CD14-positive monocyte (primary cell): ENCODE measurements at regions not wholly inside any gene's neighbourhood (a gene's known extent, or its start where the extent isn't known, plus 50 kb on each side); places are given as distances from the start of the nearest gene placed in this dataset.

Experiments used
- DNase-seq, 3 donors: peaks; one replicate each; pipeline ENCODE4 v3.0.0-alpha.2; 2011 to 2022
- H2AFZ ChIP-seq: 2 replicates; pipeline ENCODE4 v1.6.0; 2012; ENCODE audit warnings: mild to moderate bottlenecking, low read depth, low read length, inconsistent platforms; ENCODE audit not compliant: insufficient read depth, poor library complexity, severe bottlenecking
- H3K27ac ChIP-seq, 2 donors: 1 replicate in 1 of 2; 2 replicates in 1 of 2; pipeline ENCODE4 v1.5.1; 2012 to 2013; ENCODE audit warnings: low read length in 2 of 2, control low read depth in 1 of 2, inconsistent platforms in 1 of 2, low read depth in 1 of 2, mild to moderate bottlenecking in 1 of 2
- H3K27me3 ChIP-seq, 2 donors: one replicate each; pipeline versions ENCODE4 v1.6.0 to v1.6.1; 2011 to 2013; ENCODE audit warnings: low read length in 2 of 2; ENCODE audit not compliant: control insufficient read depth in 2 of 2, insufficient read depth in 2 of 2
- H3K36me3 ChIP-seq, 2 donors: replicated peaks in 1 of 2; 1 replicate in 1 of 2; 2 replicates in 1 of 2; pipeline versions ENCODE4 v1.5.1 to v1.6.1; 2012 to 2013; ENCODE audit warnings: low read length in 2 of 2, control low read depth in 1 of 2, inconsistent platforms in 1 of 2, mild to moderate bottlenecking in 1 of 2; ENCODE audit not compliant: insufficient read depth in 2 of 2, control insufficient read depth in 1 of 2
- H3K4me1 ChIP-seq, 2 donors: 1 replicate in 1 of 2; 2 replicates in 1 of 2; pipeline versions ENCODE4 v1.5.1 to v1.6.1; 2012 to 2013; ENCODE audit warnings: low read length in 2 of 2, control low read depth in 1 of 2, inconsistent platforms in 1 of 2, mild to moderate bottlenecking in 1 of 2, moderate library complexity in 1 of 2; ENCODE audit not compliant: insufficient read depth in 2 of 2, control insufficient read depth in 1 of 2
- H3K4me2 ChIP-seq: replicated peaks from 2 replicates; pipeline ENCODE3; 2012; ENCODE audit warnings: low read length, moderate library complexity, mild to moderate bottlenecking; ENCODE audit not compliant: poor library complexity, severe bottlenecking; ENCODE audit errors: extremely low read depth
- H3K4me3 ChIP-seq, 3 experiments: fragments of 200-600 bp in 1 of 3; sonication (generic) in 1 of 3; replicated peaks in 1 of 3; 1 replicate in 2 of 3; 2 replicates in 1 of 3; pipeline ENCODE4 v1.5.1; 2011 to 2013; ENCODE audit warnings: low read length in 3 of 3, mild to moderate bottlenecking in 3 of 3, control low read depth in 2 of 3, low read depth in 2 of 3, inconsistent platforms in 1 of 3, moderate library complexity in 1 of 3
- H3K79me2 ChIP-seq: 2 replicates; pipeline ENCODE4 v1.6.0; 2012; ENCODE audit warnings: mild to moderate bottlenecking, control low read depth, inconsistent platforms, low read length, moderate library complexity; ENCODE audit not compliant: insufficient read depth
- H3K9ac ChIP-seq: 2 replicates; pipeline ENCODE4 v1.6.0; 2017; ENCODE audit warnings: low read length, mild to moderate bottlenecking; ENCODE audit not compliant: insufficient read depth, poor library complexity, severe bottlenecking
- H3K9me3 ChIP-seq, 2 donors: replicated peaks in 1 of 2; 1 replicate in 1 of 2; 2 replicates in 1 of 2; pipeline versions ENCODE4 v1.5.1 to v1.6.1; 2012 to 2013; ENCODE audit warnings: low read length in 2 of 2, control low read depth in 1 of 2; ENCODE audit not compliant: control insufficient read depth in 1 of 2, insufficient read depth in 1 of 2
- H4K20me1 ChIP-seq: 2 replicates; pipeline ENCODE4 v1.6.0; 2012; ENCODE audit warnings: mild to moderate bottlenecking, low read length, control low read depth, moderate library complexity; ENCODE audit not compliant: insufficient read depth
- H3K27ac Mint-ChIP-seq, 7 donors: one replicate each; pipeline ENCODE4 v1.8.0; 2020; ENCODE audit warnings: mild to moderate bottlenecking in 7 of 7, mixed read lengths in 7 of 7, moderate library complexity in 6 of 7, inconsistent platforms in 2 of 7
- H3K27me3 Mint-ChIP-seq, 3 donors: one replicate each; pipeline ENCODE4 v1.8.0; 2021 to 2022; ENCODE audit warnings: low read depth in 3 of 3, mild to moderate bottlenecking in 3 of 3, mixed read lengths in 3 of 3, moderate library complexity in 3 of 3, inconsistent platforms in 1 of 3
- H3K36me3 Mint-ChIP-seq, 2 donors: one replicate each; pipeline ENCODE4 v1.8.0; 2020; ENCODE audit warnings: mixed read lengths in 2 of 2, inconsistent platforms in 1 of 2, mild to moderate bottlenecking in 1 of 2
- H3K4me1 Mint-ChIP-seq: one replicate; pipeline ENCODE4 v1.8.0; 2020; ENCODE audit warnings: mild to moderate bottlenecking, mixed read lengths
- H3K4me3 Mint-ChIP-seq, 2 donors: one replicate each; pipeline ENCODE4 v1.8.0; 2020; ENCODE audit warnings: mild to moderate bottlenecking in 2 of 2, mixed read lengths in 2 of 2, moderate library complexity in 1 of 2
- H3K9me3 Mint-ChIP-seq, 7 donors: one replicate each; pipeline ENCODE4 v1.8.0; 2020 to 2022; ENCODE audit warnings: mixed read lengths in 7 of 7, mild to moderate bottlenecking in 6 of 7, moderate library complexity in 6 of 7, inconsistent platforms in 2 of 7
- WGBS: methylation state at CpG from one replicate; pipeline ENCODE4 v1.1.5; 2013; ENCODE audit warnings: missing lambda C conversion rate; ENCODE audit not compliant: insufficient coverage; 5-methylcytosine and 5-hydroxymethylcytosine counted together
- intact Hi-C, 2 donors: fragments of 100-400 bp; cut with micrococcal nuclease; formaldehyde crosslinking; loops; one replicate each; pipeline versions ENCODE4 v1.15.0 to v1.15.1; 2023
- TF ChIP-seq, protein P1 (sequence below): fragments of 200-600 bp; IDR thresholded peaks from one replicate; pipeline ENCODE4 v1.8.0; 2022; ENCODE audit warnings: antibody characterized with exemption, mild to moderate bottlenecking

DNA sequence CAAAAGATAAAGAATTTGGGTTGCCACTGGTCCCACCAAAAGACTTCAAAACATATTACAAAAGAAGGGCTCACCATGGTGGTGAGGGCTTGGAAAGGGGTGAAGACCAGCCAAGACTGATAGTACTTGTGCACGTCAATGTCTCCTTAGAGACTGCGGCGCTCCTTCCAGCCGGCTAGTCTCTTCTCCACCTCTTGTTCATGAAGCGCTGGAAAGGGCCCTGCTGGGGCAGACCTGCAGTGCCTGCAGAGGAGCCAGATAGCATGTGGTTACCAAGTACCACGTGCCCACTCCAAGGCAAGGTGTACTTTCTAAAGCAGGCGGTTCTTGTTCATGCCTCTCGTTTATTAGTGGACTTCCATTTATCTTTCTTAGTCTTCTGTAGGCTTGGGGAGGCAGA, 92.7 kb upstream of the FAM20A start:
- H3K4me3 ChIP-seq: no peak overlapping the region
- TF ChIP-seq, protein P1, sequence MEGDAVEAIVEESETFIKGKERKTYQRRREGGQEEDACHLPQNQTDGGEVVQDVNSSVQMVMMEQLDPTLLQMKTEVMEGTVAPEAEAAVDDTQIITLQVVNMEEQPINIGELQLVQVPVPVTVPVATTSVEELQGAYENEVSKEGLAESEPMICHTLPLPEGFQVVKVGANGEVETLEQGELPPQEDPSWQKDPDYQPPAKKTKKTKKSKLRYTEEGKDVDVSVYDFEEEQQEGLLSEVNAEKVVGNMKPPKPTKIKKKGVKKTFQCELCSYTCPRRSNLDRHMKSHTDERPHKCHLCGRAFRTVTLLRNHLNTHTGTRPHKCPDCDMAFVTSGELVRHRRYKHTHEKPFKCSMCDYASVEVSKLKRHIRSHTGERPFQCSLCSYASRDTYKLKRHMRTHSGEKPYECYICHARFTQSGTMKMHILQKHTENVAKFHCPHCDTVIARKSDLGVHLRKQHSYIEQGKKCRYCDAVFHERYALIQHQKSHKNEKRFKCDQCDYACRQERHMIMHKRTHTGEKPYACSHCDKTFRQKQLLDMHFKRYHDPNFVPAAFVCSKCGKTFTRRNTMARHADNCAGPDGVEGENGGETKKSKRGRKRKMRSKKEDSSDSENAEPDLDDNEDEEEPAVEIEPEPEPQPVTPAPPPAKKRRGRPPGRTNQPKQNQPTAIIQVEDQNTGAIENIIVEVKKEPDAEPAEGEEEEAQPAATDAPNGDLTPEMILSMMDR: no peak
- H3K27me3 ChIP-seq: no peaks in the 10 kb centered on the region
- intact Hi-C loops: no loop called here
- WGBS: 98% methylated on average over 6 of the region's 8 CpGs
- no peak overlapping the region for H3K4me2 ChIP-seq
- Mint-ChIP-seq H3K9me3 (peaks cover 0 to 1% (median 0%) of the 10 kb centered on the region in 7 donors), H3K27ac (no peak overlapping the region), H3K4me1 (peaks cover 12% of the 10 kb centered on the region), H3K36me3 (no peaks in the 10 kb centered on the region), H3K27me3 (peaks cover 0 to 4% (median 0%) of the 10 kb centered on the region in 3 donors), H3K4me3 (no peak overlapping the region)
- H4K20me1 ChIP-seq: no peaks in the 10 kb centered on the region
- peaks cover 11 to 12% of the 10 kb centered on the region in 2 donors for H3K4me1 ChIP-seq
- no peak for DNase-seq
- H3K27ac ChIP-seq: no peak overlapping the region
- H3K9ac ChIP-seq: no peak overlapping the region
- H3K79me2 ChIP-seq: no peaks in the 10 kb centered on the region
- no peak overlapping the region for H2AFZ ChIP-seq
- H3K36me3 ChIP-seq: no peaks in the 10 kb centered on the region
- H3K9me3 ChIP-seq: no peaks in the 10 kb centered on the region

DNA sequence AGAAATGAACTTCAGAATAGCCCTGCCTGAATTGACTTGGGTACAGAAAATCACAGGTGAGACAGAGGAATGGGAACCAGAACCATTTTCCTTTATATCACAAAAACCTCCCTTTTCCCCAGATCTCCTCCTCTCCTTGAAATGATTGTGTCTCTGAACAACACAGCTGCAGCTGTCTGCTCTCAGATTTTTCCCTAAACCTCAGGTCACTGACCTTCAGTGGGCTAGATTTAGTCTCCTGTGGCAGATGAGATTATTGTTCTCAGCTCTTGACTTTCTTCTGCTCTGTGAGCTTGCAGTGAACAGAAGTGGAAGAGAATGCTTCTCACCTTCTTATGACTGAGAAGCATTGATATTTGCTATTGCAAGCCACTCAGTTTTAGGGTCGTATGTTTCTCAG, 92.3 kb upstream of the FAM20A start:
- no peaks in the 10 kb centered on the region for H4K20me1 ChIP-seq
- H3K9ac ChIP-seq: no peak overlapping the region
- H3K27me3 Mint-ChIP-seq: peaks cover 0 to 4% (median 0%) of the 10 kb centered on the region in 3 donors
- WGBS: 80% methylated on average over 1 of the region's 1 CpG
- no peak overlapping the region for H3K4me2 ChIP-seq
- H3K27me3 ChIP-seq: no peaks in the 10 kb centered on the region
- no peak for DNase-seq
- peaks cover 7% of the 10 kb centered on the region for H3K4me1 Mint-ChIP-seq
- no peak overlapping the region for H3K27ac ChIP-seq
- no peaks in the 10 kb centered on the region for H3K36me3 Mint-ChIP-seq
- H3K4me3 Mint-ChIP-seq: no peak overlapping the region
- intact Hi-C loops: no loop called here
- peaks cover 7 to 8% of the 10 kb centered on the region in 2 donors for H3K4me1 ChIP-seq
- TF ChIP-seq, protein P1: no peak
- no peak overlapping the region for H3K4me3 ChIP-seq
- peaks cover 0 to 1% (median 0%) of the 10 kb centered on the region in 7 donors for H3K9me3 Mint-ChIP-seq
- no peaks in the 10 kb centered on the region for H3K79me2 ChIP-seq
- no peak overlapping the region for H3K27ac Mint-ChIP-seq
- no peak overlapping the region for H2AFZ ChIP-seq
- no peaks in the 10 kb centered on the region for H3K9me3 ChIP-seq
- no peaks in the 10 kb centered on the region for H3K36me3 ChIP-seq
